ENCODE measurements at regions not wholly inside any gene's neighbourhood (a gene's known extent, or its start where the extent isn't known, plus 50 kb on each side); places are given as distances from the start of the nearest gene placed in this dataset.

GRCh38 chr2:129849559-129850160 is 129.8 kb upstream of the RAB6C start:
- no peak overlapping the region for H2AFZ ChIP-seq (ENCODE audit: low read depth)
- no peaks in the 10 kb centered on the region for H4K20me1 ChIP-seq (ENCODE audit: insufficient read depth)
- H3K9ac ChIP-seq, result no peak overlapping the region
- no peaks in the 10 kb centered on the region for H3K36me3 ChIP-seq (ENCODE audit: insufficient read depth)
- no peaks in the 10 kb centered on the region for H3K4me1 ChIP-seq (ENCODE audit: low read depth, poor library complexity, severe bottlenecking)
- no peaks in the 10 kb centered on the region for H3K79me2 ChIP-seq (ENCODE audit: insufficient read depth, low read depth)
- H3K4me2 ChIP-seq, result no peak overlapping the region
- no peak overlapping the region for H3K4me3 ChIP-seq (IDR thresholded peaks at IDR 0.05; ENCODE audit: insufficient read depth, low read depth, low read length)
- H3K27me3 ChIP-seq (ENCODE audit: insufficient read depth, low read depth), result no peaks in the 10 kb centered on the region
- H3K27ac ChIP-seq, result no peak overlapping the region
- TF ChIP-seq, protein P1, sequence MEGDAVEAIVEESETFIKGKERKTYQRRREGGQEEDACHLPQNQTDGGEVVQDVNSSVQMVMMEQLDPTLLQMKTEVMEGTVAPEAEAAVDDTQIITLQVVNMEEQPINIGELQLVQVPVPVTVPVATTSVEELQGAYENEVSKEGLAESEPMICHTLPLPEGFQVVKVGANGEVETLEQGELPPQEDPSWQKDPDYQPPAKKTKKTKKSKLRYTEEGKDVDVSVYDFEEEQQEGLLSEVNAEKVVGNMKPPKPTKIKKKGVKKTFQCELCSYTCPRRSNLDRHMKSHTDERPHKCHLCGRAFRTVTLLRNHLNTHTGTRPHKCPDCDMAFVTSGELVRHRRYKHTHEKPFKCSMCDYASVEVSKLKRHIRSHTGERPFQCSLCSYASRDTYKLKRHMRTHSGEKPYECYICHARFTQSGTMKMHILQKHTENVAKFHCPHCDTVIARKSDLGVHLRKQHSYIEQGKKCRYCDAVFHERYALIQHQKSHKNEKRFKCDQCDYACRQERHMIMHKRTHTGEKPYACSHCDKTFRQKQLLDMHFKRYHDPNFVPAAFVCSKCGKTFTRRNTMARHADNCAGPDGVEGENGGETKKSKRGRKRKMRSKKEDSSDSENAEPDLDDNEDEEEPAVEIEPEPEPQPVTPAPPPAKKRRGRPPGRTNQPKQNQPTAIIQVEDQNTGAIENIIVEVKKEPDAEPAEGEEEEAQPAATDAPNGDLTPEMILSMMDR (conservative IDR thresholded peaks at IDR 0.05; ENCODE audit: low read depth, low read length), result peak; percentile 65; the same call in 1 of the 2 replicates

- H3K4me2 ChIP-seq, result no peak overlapping the region
- no peak overlapping the region for H2AFZ ChIP-seq (ENCODE audit: low read depth)
- H3K36me3 ChIP-seq (ENCODE audit: insufficient read depth), result no peaks in the 10 kb centered on the region
- H3K4me3 ChIP-seq (IDR thresholded peaks at IDR 0.05; ENCODE audit: insufficient read depth, low read depth, low read length), result no peak overlapping the region
- H3K79me2 ChIP-seq (ENCODE audit: insufficient read depth, low read depth), result no peaks in the 10 kb centered on the region
- H3K27me3 ChIP-seq (ENCODE audit: insufficient read depth, low read depth), result no peaks in the 10 kb centered on the region
- no peak overlapping the region for H3K9ac ChIP-seq
- H4K20me1 ChIP-seq (ENCODE audit: insufficient read depth), result no peaks in the 10 kb centered on the region
- H3K27ac ChIP-seq, result no peak overlapping the region
- H3K4me1 ChIP-seq (ENCODE audit: low read depth, poor library complexity, severe bottlenecking), result no peaks in the 10 kb centered on the region
- TF ChIP-seq, protein P1 (conservative IDR thresholded peaks at IDR 0.05; ENCODE audit: low read depth, low read length), result no peak
Measured at GRCh38 chr2:129857200-129857599, 122.3 kb upstream of the RAB6C start.

GRCh38 chr2:129859175-129859574 is 120.3 kb upstream of the RAB6C start:
- H3K4me3 ChIP-seq (IDR thresholded peaks at IDR 0.05; ENCODE audit: insufficient read depth, low read depth, low read length), result no peak overlapping the region
- H3K4me2 ChIP-seq, result no peak overlapping the region
- H3K36me3 ChIP-seq (ENCODE audit: insufficient read depth), result no peaks in the 10 kb centered on the region
- H3K27me3 ChIP-seq (ENCODE audit: insufficient read depth, low read depth), result no peaks in the 10 kb centered on the region
- no peak overlapping the region for H3K27ac ChIP-seq
- H3K4me1 ChIP-seq (ENCODE audit: low read depth, poor library complexity, severe bottlenecking), result no peaks in the 10 kb centered on the region
- H4K20me1 ChIP-seq (ENCODE audit: insufficient read depth), result no peaks in the 10 kb centered on the region
- no peaks in the 10 kb centered on the region for H3K79me2 ChIP-seq (ENCODE audit: insufficient read depth, low read depth)
- H2AFZ ChIP-seq (ENCODE audit: low read depth), result no peak overlapping the region
- H3K9ac ChIP-seq, result no peak overlapping the region
- TF ChIP-seq, protein P1 (conservative IDR thresholded peaks at IDR 0.05; ENCODE audit: low read depth, low read length), result no peak

DNA sequence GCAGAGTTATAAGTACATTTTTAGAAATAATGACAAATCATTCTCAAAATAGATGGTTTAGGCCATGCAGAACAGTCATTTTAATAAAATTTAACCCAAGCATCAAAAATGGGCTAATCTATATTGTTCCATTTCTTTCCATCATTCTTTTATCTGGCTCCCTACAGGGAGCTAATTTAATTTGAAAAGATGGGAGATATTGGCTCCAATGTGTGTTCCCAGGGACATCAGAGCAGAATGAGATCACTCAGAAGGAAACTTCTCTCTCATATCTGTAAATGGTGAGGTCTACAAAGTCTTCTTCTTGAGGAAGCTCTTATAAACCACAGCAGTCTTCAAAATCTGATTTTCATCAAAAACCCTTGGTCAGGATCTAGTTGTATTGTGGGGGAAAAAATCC is 119.4 kb upstream of the RAB6C start:
- TF ChIP-seq, protein P1 (conservative IDR thresholded peaks at IDR 0.05; ENCODE audit: low read depth, low read length), result no peak
- H3K27ac ChIP-seq, result no peak overlapping the region
- H3K9ac ChIP-seq, result no peak overlapping the region
- H3K27me3 ChIP-seq (ENCODE audit: insufficient read depth, low read depth), result no peaks in the 10 kb centered on the region
- no peak overlapping the region for H3K4me3 ChIP-seq (IDR thresholded peaks at IDR 0.05; ENCODE audit: insufficient read depth, low read depth, low read length)
- no peaks in the 10 kb centered on the region for H4K20me1 ChIP-seq (ENCODE audit: insufficient read depth)
- no peaks in the 10 kb centered on the region for H3K36me3 ChIP-seq (ENCODE audit: insufficient read depth)
- H3K4me2 ChIP-seq, result no peak overlapping the region
- no peak overlapping the region for H2AFZ ChIP-seq (ENCODE audit: low read depth)
- H3K79me2 ChIP-seq (ENCODE audit: insufficient read depth, low read depth), result no peaks in the 10 kb centered on the region
- no peaks in the 10 kb centered on the region for H3K4me1 ChIP-seq (ENCODE audit: low read depth, poor library complexity, severe bottlenecking)

Data from KMS-11 (cell line).